Dermis blood vessel endothelial cell (primary cell): ENCODE measurements at regions not wholly inside any gene's neighbourhood (a gene's known extent, or its start where the extent isn't known, plus 50 kb on each side); places are given as distances from the start of the nearest gene placed in this dataset.

Experiments
- DNase-seq: peaks from one replicate; pipeline ENCODE4 v3.0.0; 2010

GRCh38 chr4:108270466-108271450 is 102.0 kb upstream of the LEF1 start:
- no peak for DNase-seq

GRCh38 chr4:108264693-108265092 is 96.0 kb upstream of the LEF1 start:
- no peak for DNase-seq

- DNase-seq = no peak
Measured at GRCh38 chr4:108263057-108263456, 94.3 kb upstream of the LEF1 start.

- no peak for DNase-seq
Measured at GRCh38 chr4:108261026-108261425, 92.3 kb upstream of the LEF1 start.

- DNase-seq = no peak
Measured at GRCh38 chr4:108256538-108256937, 87.8 kb upstream of the LEF1 start.

GRCh38 chr4:108255203-108255747 is 86.5 kb upstream of the LEF1 start:
- no peak for DNase-seq

- DNase-seq = no peak
Measured at GRCh38 chr4:108249397-108249796, 80.7 kb upstream of the LEF1 start.

GRCh38 chr4:108247387-108248049 is 78.8 kb upstream of the LEF1 start:
- peak; percentile 49 for DNase-seq

- DNase-seq = no peak
Measured at GRCh38 chr4:108244606-108245005, 75.9 kb upstream of the LEF1 start.

- no peak for DNase-seq
Measured at GRCh38 chr4:108240366-108240765, 71.6 kb upstream of the LEF1 start.

- no peak for DNase-seq
Measured at GRCh38 chr4:108237693-108238092, 69.0 kb upstream of the LEF1 start.

- no peak for DNase-seq
Measured at GRCh38 chr4:108236264-108236663, 67.5 kb upstream of the LEF1 start.

GRCh38 chr4:108227923-108228322 is 59.2 kb upstream of the LEF1 start:
- no peak for DNase-seq

GRCh38 chr4:108224611-108225053 is 55.9 kb upstream of the LEF1 start:
- DNase-seq = no peak

- no peak for DNase-seq
Measured at GRCh38 chr4:108223313-108223712, 54.6 kb upstream of the LEF1 start.

- DNase-seq = no peak
Measured at GRCh38 chr4:108219998-108220397, 51.3 kb upstream of the LEF1 start.
